Astrocyte of the cerebellum (primary cell): ENCODE measurements at regions not wholly inside any gene's neighbourhood (a gene's known extent, or its start where the extent isn't known, plus 50 kb on each side); places are given as distances from the start of the nearest gene placed in this dataset.

ENCODE experiments used
- DNase-seq: peaks from one replicate; pipeline ENCODE4 v3.0.0-alpha.2; 2011; ENCODE audit warnings: low read depth
- H3K4me3 ChIP-seq: 2 replicates; pipeline ENCODE4 v1.5.1; 2011; ENCODE audit warnings: mild to moderate bottlenecking, low read depth, low read length, moderate library complexity
- CTCF ChIP-seq: IDR thresholded peaks from 2 replicates; pipeline ENCODE4 v1.5.1; 2012; ENCODE audit warnings: low read length, low read depth, moderate library complexity, mild to moderate bottlenecking; ENCODE audit errors: missing control alignments
- in situ Hi-C: cut with HindIII; loops from 2 replicates; pipeline ENCODE4 v1.10.0; 2017; ENCODE audit warnings: low sequenced_read_pairs

- DNase-seq: no peak
- TF ChIP-seq CTCF: no peak
- in situ Hi-C loops: no loop called here
- H3K4me3 ChIP-seq: no peak overlapping the region
Observed at GRCh38 chr12:127654383-127654985, 612.5 kb upstream of the TMEM132C start.

DNA sequence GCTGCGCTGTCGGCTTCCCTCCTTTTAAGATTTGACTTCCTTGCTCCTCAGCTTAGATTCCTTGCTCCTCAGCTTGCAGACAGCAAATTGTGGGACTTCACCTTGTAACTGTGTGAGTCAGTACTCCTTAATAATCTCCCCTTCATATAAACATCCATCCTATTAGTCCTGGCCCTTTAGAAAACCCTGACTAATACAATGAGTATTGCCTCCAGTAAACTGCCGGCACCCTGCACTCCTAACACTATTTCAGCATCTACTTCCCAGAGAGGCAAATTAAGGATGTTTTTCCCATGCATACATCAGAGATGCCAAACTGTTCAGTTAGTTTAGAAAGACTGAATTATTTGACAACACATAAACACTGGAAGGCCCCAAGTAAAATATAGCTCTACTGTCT, 611.3 kb upstream of the TMEM132C start:
- DNase-seq: peak; percentile 37
- in situ Hi-C loops: no loop called here
- no peak overlapping the region for H3K4me3 ChIP-seq
- no peak for TF ChIP-seq CTCF

DNA sequence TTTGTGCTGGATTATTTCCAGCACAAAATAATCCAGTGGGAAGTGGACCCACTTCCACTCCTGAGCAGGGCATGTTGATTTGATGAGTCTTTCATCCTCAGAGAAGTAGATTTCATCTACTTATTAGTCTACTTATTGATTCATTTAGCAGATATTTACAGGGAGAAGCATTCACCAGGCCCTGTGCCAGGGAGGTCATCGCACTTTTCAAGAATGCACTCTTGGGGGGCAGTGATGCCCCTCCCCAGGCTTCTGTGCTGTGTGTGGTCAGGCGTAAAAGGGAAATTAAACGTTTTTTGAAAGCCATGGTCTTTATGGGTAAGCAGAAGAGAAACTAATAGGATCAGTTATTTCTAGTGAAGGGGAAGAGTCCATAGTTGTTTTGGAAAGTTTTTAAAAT, 610.7 kb upstream of the TMEM132C start:
- in situ Hi-C loops: no loop called here
- no peak overlapping the region for H3K4me3 ChIP-seq
- no peak for TF ChIP-seq CTCF
- no peak for DNase-seq

DNA sequence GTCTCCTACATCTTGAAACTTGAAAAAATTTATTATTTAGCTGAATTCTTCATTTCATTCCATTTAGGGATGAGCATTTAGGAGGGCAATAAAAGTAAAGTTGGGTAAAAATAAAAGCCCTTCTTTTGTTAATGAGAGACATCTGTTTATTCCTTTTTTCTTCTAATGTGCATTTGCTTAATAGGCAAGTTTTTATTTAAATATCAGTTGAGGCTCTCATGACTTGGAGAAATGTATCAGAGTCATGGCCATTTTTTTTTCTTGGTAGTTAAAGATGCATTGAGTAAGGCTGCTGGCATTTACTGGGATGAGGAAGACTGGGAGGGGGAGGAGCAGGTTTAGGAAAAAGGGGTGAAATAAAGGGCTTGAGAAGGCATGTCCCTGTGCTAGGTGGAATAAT, 609.9 kb upstream of the TMEM132C start:
- H3K4me3 ChIP-seq: no peak overlapping the region
- in situ Hi-C loops: no loop called here
- TF ChIP-seq CTCF: no peak
- no peak for DNase-seq

- TF ChIP-seq CTCF: no peak
- in situ Hi-C loops: no loop called here
- no peak for DNase-seq
- no peak overlapping the region for H3K4me3 ChIP-seq
Observed at GRCh38 chr12:127660961-127661360, 606.0 kb upstream of the TMEM132C start.

- DNase-seq: no peak
- H3K4me3 ChIP-seq: no peak overlapping the region
- in situ Hi-C loops: no loop called here
- TF ChIP-seq CTCF: no peak
Observed at GRCh38 chr12:127663716-127664115, 603.3 kb upstream of the TMEM132C start.
